ENCODE measurements at regions not wholly inside any gene's neighbourhood (a gene's known extent, or its start where the extent isn't known, plus 50 kb on each side); places are given as distances from the start of the nearest gene placed in this dataset.

GRCh38 chr20:60729135-60729900, 522.7 kb upstream of the CDH4 start:
- in situ Hi-C loops (cut with MboI; ENCODE audit: low sequenced_read_pairs) = no loop called here
- H4K5ac ChIP-seq (ENCODE audit: low read depth, low read length) = no peak overlapping the region
- POLR2A ChIA-PET (ENCODE audit: unreplicated experiment) = no interaction called here
- no peak overlapping the region for H3K23ac ChIP-seq (ENCODE audit: low read depth, low read length)
- DNase-seq = no peak
- H3K79me1 ChIP-seq (ENCODE audit: low read depth in 1 of 2, low read length in 2 of 2) = no peaks in the 10 kb centered on the region
- no peak for ATAC-seq (ENCODE audit: low read depth)
- H2BK20ac ChIP-seq (ENCODE audit: low read depth, low read length) = no peak overlapping the region
- H3K18ac ChIP-seq (ENCODE audit: low read depth, low read length) = no peak overlapping the region
- TF ChIP-seq CHD1 (IDR thresholded peaks at IDR 0.05; ENCODE audit: low read depth, low read length) (no peak), RCOR1 (IDR thresholded peaks at IDR 0.05; ENCODE audit: insufficient replicate concordance, low read length) (no peak), MAZ (IDR thresholded peaks at IDR 0.05; ENCODE audit: borderline replicate concordance, low read depth, low read length) (no peak), NFE2L2 (IDR thresholded peaks at IDR 0.05; ENCODE audit: low read depth, low read length) (no peak), SMC3 (IDR thresholded peaks at IDR 0.05; ENCODE audit: low read depth, low read length) (no peak), USF2 (IDR thresholded peaks at IDR 0.05; ENCODE audit: low read depth, low read length) (no peak), POLR2A (IDR thresholded peaks at IDR 0.05; ENCODE audit: low read depth, low read length) (no peak), RAD21 (IDR thresholded peaks at IDR 0.05; ENCODE audit: low read length) (no peak), RFX5 (IDR thresholded peaks at IDR 0.05; ENCODE audit: low read depth, low read length) (no peak), CEBPB (IDR thresholded peaks at IDR 0.05; ENCODE audit: low read depth, low read length) (no peak), FOS (IDR thresholded peaks at IDR 0.05; ENCODE audit: low read depth, low read length) (no peak), ELK1 (IDR thresholded peaks at IDR 0.05; ENCODE audit: borderline replicate concordance, low read depth, low read length) (no peak), BHLHE40 (IDR thresholded peaks at IDR 0.05; ENCODE audit: low read depth, low read length) (no peak), MXI1 (IDR thresholded peaks at IDR 0.05; ENCODE audit: borderline replicate concordance, low read depth, low read length) (no peak), CTCF (conservative IDR thresholded peaks at IDR 0.05; ENCODE audit: low read depth, low read length) (no peak)
- H3K4me2 ChIP-seq (ENCODE audit: low read depth, low read length) = no peak overlapping the region
- H3K9me1 ChIP-seq (ENCODE audit: insufficient read depth, low read length) = no peaks in the 10 kb centered on the region
- intact Hi-C loops (cut with micrococcal nuclease) = no loop called here
- H3K4ac ChIP-seq (ENCODE audit: low read depth, low read length) = no peak overlapping the region
- no peak overlapping the region for H2AFZ ChIP-seq (replicated peaks; ENCODE audit: low read length, poor library complexity)
- no peak overlapping the region for H3K56ac ChIP-seq (ENCODE audit: extremely low read depth, insufficient read depth, low read length)
- H2BK15ac ChIP-seq (ENCODE audit: low read depth, low read length) = no peak overlapping the region
- H3K4me3 ChIP-seq (ENCODE audit: insufficient read depth, low read depth, low read length) = no peak overlapping the region
- 20% methylated on average over 2 of the region's 7 CpGs; no CpG with 5 or more reads in 1 of the 2 experiments for WGBS, 2 experiments (ENCODE audit: extremely low coverage in 2 of 2, insufficient read length in 1 of 2)
- no peak overlapping the region for H4K8ac ChIP-seq (ENCODE audit: low read depth in 2 of 2, low read length in 2 of 2)
- no peak overlapping the region for H3K9ac ChIP-seq (ENCODE audit: low read depth, low read length)
- no TSS peak for BruUV-seq (replicated peaks)
- H4K20me1 ChIP-seq (ENCODE audit: insufficient read depth, low read length) = no peaks in the 10 kb centered on the region
- H3K4me1 ChIP-seq (ENCODE audit: control insufficient read depth, insufficient read depth, low read length) = no peaks in the 10 kb centered on the region
- no peak overlapping the region for H2AK9ac ChIP-seq (replicated peaks; ENCODE audit: low read depth, low read length, poor library complexity)
- H2BK120ac ChIP-seq (ENCODE audit: low read depth, low read length) = no peak overlapping the region
- H3K36me3 ChIP-seq (ENCODE audit: control insufficient read depth, insufficient read depth, low read length) = no peaks in the 10 kb centered on the region
- no peak overlapping the region for H4K91ac ChIP-seq (ENCODE audit: insufficient read depth, low read depth, low read length)
- no peak overlapping the region for H3K27ac ChIP-seq (ENCODE audit: insufficient read depth, low read length)
- no peaks in the 10 kb centered on the region for H3K27me3 ChIP-seq (ENCODE audit: control insufficient read depth, insufficient read depth, low read length)
- peaks cover 5% of the 10 kb centered on the region for H3K9me3 ChIP-seq (ENCODE audit: control insufficient read depth, insufficient read depth, low read length)
- dilution Hi-C loops (cut with HindIII; ENCODE audit: low sequenced_read_pairs, unreplicated experiment) = no loop called here
- H3K14ac ChIP-seq (replicated peaks; ENCODE audit: low read depth, low read length) = no peak overlapping the region
- H2AK5ac ChIP-seq (ENCODE audit: low read depth, low read length) = no peak overlapping the region
- CTCF ChIA-PET = no interaction called here
- no peak overlapping the region for H2BK5ac ChIP-seq (ENCODE audit: low read depth, low read length, poor library complexity, severe bottlenecking)
